Kidney (tissue), 13 donors: ENCODE measurements at regions not wholly inside any gene's neighbourhood (a gene's known extent, or its start where the extent isn't known, plus 50 kb on each side); places are given as distances from the start of the nearest gene placed in this dataset.

ENCODE experiments used
- DNase-seq, 5 donors: peaks; one replicate each; pipeline ENCODE4 v3.0.0-alpha.2; 2013 to 2020
- FAIRE-seq: peaks from 2 replicates; lab custom pipeline; 2012; peaks lifted over from hg19 to GRCh38; lab: Jason Lieb, UNC
- H3K27ac ChIP-seq, 2 donors: one replicate each; pipeline ENCODE4 v1.7.0; 2013; ENCODE audit warnings: low read depth in 2 of 2, low read length in 2 of 2, inconsistent platforms in 1 of 2
- H3K27me3 ChIP-seq: one replicate; pipeline ENCODE4 v1.7.1; 2013; ENCODE audit warnings: low read length, inconsistent platforms; ENCODE audit not compliant: control insufficient read depth, insufficient read depth
- H3K36me3 ChIP-seq, 3 donors: one replicate each; pipeline versions ENCODE4 v1.7.0 to v1.7.1; 2013; ENCODE audit warnings: low read length in 3 of 3, control low read depth in 1 of 3, inconsistent platforms in 1 of 3; ENCODE audit not compliant: insufficient read depth in 3 of 3, control insufficient read depth in 2 of 3
- H3K4me1 ChIP-seq, 3 donors: one replicate each; pipeline versions ENCODE4 v1.7.0 to v1.7.1; 2013; ENCODE audit warnings: low read length in 3 of 3, inconsistent platforms in 1 of 3, low read depth in 1 of 3; ENCODE audit not compliant: control insufficient read depth in 2 of 3, insufficient read depth in 2 of 3
- H3K4me3 ChIP-seq, 3 donors: one replicate each; pipeline versions ENCODE4 v1.7.0 to v1.8.1; 2013; ENCODE audit warnings: low read length in 3 of 3, control low read depth in 1 of 3, inconsistent platforms in 1 of 3
- H3K9ac ChIP-seq, 3 donors: one replicate each; pipeline versions ENCODE4 v1.7.0 to v1.7.1; 2013; ENCODE audit warnings: low read length in 3 of 3, control low read depth in 1 of 3, inconsistent platforms in 1 of 3
- H3K9me3 ChIP-seq, 3 donors: one replicate each; pipeline versions ENCODE4 v1.7.0 to v1.7.1; 2013; ENCODE audit warnings: low read length in 3 of 3, control low read depth in 1 of 3, inconsistent platforms in 1 of 3; ENCODE audit not compliant: control insufficient read depth in 2 of 3, insufficient read depth in 1 of 3
- intact Hi-C: fragments of 100-400 bp; cut with DNase I; formaldehyde crosslinking; loops from one replicate; pipeline ENCODE4 v1.11.1; 2022
- TF ChIP-seq, protein P1 (sequence below): IDR thresholded peaks from 3 replicates; pipeline ENCODE4 v1.5.1; 2012; ENCODE audit warnings: mild to moderate bottlenecking, moderate library complexity, borderline replicate concordance; ENCODE audit not compliant: insufficient read depth; ENCODE audit errors: extremely low read depth
- donor health status: control.
- donor health status: control.
- donor health status: control.
- donor health status: control.
- donor health status: control.
- donor health status: DM: yes; HTN: yes; CAD: no.
- donor health status: Normal renal cell carcinoma (clear cell type).

DNA sequence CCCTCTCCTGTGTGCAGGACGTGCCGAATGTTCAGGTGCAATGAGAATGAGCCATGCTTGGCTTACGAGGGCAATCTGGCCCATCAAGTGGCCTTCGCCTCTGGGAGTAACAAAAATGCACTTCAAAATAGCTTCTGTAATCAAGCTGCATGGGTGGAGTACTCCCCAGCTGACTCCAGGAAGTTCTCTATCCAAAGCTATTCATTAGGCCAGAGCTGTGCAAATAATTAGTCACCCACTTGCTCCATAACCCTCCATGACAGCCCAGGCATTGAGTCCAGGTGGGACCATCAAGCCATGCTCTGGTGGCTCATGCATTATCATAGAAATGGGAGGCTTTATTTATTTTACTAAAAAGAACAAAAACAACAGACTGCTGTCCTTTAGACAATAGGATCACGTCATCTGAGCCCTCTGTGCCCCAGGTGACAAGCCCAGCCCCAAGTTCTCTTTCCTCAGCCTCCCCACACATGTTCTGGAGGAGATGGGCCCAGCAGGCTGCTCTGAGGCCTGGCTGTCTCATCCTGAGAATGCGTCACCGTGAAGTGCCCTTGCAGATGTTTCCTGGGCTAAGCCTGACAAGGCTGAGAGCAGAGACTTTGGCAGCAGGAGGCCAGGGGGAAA, 244.7 kb downstream of the ETS1 start:
- no peak overlapping the region for H3K9ac ChIP-seq
- FAIRE-seq (no peak), DNase-seq (peak in 1 of 5 donors; percentile 37)
- H3K4me1 ChIP-seq: peaks cover 0 to 6% (median 0%) of the 10 kb centered on the region in 3 donors
- no peaks in the 10 kb centered on the region for H3K9me3 ChIP-seq
- TF ChIP-seq, protein P1, sequence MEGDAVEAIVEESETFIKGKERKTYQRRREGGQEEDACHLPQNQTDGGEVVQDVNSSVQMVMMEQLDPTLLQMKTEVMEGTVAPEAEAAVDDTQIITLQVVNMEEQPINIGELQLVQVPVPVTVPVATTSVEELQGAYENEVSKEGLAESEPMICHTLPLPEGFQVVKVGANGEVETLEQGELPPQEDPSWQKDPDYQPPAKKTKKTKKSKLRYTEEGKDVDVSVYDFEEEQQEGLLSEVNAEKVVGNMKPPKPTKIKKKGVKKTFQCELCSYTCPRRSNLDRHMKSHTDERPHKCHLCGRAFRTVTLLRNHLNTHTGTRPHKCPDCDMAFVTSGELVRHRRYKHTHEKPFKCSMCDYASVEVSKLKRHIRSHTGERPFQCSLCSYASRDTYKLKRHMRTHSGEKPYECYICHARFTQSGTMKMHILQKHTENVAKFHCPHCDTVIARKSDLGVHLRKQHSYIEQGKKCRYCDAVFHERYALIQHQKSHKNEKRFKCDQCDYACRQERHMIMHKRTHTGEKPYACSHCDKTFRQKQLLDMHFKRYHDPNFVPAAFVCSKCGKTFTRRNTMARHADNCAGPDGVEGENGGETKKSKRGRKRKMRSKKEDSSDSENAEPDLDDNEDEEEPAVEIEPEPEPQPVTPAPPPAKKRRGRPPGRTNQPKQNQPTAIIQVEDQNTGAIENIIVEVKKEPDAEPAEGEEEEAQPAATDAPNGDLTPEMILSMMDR: no peak
- intact Hi-C loops: no loop called here
- no peaks in the 10 kb centered on the region for H3K36me3 ChIP-seq
- H3K27me3 ChIP-seq: no peaks in the 10 kb centered on the region
- no peak overlapping the region for H3K27ac ChIP-seq
- no peak overlapping the region for H3K4me3 ChIP-seq

DNA sequence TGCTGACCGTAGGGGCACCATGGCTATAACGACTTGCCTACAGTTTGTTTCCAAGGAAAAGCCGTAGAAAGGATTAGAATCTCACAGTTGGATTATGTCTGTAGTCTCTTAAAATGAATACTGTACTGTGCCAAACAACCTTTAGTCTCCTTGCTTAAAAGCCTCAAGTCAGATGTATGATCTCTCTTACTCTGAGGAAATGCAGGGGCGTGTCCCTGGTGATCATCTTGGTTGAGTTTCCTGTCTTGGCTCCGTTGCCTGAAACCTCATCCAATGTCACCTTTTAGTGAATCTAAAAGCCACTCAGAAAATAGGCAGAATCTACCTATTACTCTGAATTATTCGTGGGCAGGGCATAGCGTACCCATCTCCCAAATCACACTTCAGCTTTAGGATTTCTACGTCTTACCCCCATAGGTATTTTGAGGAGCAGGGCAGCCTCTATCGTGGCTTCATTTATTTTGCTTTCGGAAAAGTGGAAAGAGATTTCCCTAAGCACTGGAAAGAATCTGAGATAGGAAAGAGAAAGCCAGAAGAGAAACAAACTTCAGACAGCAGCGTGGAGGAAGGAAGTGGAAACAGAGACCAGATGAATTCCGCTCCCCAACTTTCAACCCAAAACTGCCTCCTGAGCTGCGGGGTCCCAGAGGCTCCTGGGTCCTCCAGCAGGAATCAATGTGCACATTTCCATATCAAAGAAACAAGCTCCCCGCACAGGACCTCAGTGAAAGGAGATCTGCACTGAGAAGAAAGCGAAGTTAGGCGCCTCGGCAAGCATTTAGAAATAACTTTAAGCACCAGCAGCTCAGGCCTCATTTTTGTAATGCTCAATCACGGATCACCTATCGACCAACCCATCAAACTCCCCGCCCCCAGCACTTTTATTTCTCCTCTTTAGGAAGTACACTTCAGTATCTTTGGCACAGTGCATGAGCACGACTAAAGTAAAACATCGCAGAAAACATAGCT, 245.8 kb downstream of the ETS1 start:
- DNase-seq (peak in 1 of 5 donors; percentile 53), FAIRE-seq (no peak)
- no peaks in the 10 kb centered on the region for H3K36me3 ChIP-seq
- H3K4me1 ChIP-seq: peaks cover 0 to 6% (median 0%) of the 10 kb centered on the region in 3 donors
- intact Hi-C loops: no loop called here
- no peaks in the 10 kb centered on the region for H3K27me3 ChIP-seq
- TF ChIP-seq, protein P1: no peak
- no peak overlapping the region for H3K4me3 ChIP-seq
- H3K9me3 ChIP-seq: no peaks in the 10 kb centered on the region
- H3K9ac ChIP-seq: peak overlapping the region in 1 of 3 donors; percentile 30
- H3K27ac ChIP-seq: peak overlapping the region in 1 of 2 donors; percentile 51

DNA sequence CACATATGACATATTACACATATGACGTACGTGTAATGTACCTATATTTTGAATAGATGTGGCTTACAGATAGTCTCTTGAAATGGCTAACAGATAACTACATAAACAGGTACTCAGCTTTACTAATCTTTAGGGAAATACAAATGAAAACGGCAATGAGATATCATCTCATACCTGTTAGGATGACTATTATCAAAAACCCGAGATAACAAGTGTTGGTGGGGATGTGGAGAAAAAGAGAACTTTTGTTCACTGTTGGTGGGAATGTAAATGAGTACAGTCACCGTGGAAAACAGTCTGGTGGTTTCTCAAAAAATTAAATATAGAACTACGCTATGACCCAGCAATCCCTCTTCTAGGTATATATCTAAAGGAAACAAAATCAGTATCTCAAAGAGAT, 247.6 kb downstream of the ETS1 start:
- H3K4me3 ChIP-seq: no peak overlapping the region
- no peak overlapping the region for H3K27ac ChIP-seq
- intact Hi-C loops: no loop called here
- H3K36me3 ChIP-seq: no peaks in the 10 kb centered on the region
- H3K27me3 ChIP-seq: no peaks in the 10 kb centered on the region
- no peak overlapping the region for H3K9ac ChIP-seq
- H3K9me3 ChIP-seq: no peaks in the 10 kb centered on the region
- FAIRE-seq (no peak), DNase-seq (no peak)
- H3K4me1 ChIP-seq: peaks cover 0 to 6% (median 4%) of the 10 kb centered on the region in 3 donors
- TF ChIP-seq, protein P1: no peak
